ENCODE measurements at regions not wholly inside any gene's neighbourhood (a gene's known extent, or its start where the extent isn't known, plus 50 kb on each side); places are given as distances from the start of the nearest gene placed in this dataset.

DNA sequence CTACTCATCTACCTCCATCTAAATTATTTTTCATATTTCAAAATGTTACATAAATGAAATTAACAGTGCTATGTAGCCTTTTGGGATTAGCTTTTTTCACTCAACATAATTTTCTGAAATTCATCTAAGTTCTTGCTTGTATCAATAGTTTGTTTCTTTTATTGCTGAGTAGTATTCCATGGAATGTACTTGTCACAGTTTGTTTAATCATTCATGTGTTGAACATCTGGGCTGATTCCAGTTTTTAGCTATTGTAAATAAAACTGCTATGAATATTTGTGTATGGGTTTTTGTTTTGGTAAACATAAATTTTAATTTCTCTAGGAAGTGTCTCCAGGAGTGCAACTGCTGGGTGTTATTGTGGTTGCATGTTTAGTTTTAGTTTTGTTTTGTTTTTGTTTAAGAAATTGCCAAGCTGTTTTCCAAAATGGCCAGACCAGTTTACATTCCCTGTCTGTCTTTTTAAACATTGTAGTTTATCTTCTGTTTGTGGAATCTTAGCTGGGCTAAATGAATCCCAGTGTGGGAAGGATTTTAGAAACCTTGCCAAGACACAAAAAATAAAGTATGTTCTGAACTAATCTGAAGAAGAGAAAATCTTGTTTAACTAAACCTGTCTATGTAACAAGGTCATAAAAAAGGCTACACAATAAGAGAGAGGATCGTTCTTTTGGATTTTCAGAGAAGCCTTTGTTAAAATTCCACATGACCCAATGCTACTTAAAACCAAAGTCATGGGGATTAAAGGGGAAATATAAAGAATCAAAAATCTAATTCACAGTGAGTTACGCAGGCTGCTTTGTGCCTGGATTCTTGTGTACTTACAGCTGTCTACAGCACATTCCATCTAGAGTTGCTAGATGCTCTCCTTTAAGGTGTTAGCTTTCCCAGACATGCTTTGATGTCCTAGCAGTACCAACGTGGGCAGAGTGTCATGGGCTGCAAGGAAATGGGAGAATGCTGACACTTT is 129.2 kb upstream of the SUCLG2 start:
- H3K4me3 ChIP-seq (ENCODE audit: low read depth, low read length): no peak overlapping the region
- no peak for DNase-seq (ENCODE audit: low read depth)
- no peak for TF ChIP-seq MYC (IDR thresholded peaks at IDR 0.05; ENCODE audit: low read depth, low read length)

DNA sequence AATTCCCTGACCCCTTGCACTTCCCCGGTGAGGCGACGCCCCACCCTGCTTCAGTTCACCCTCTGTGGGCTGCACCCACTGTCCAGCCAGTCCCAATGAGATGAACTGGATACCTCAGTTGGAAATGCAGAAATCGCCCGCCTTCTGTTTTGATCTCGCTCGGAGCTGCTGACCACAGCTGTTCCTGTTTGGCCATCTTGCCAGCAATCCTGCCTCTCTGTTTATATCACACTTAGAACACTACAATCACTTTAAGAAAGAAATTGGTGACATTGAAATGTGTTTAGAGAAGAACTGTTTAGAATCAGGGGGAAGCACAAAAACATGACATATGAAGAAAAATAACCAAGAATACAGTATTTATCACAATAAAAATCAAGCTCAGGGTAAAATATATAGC is 127.5 kb upstream of the SUCLG2 start:
- TF ChIP-seq POLR2A (IDR thresholded peaks at IDR 0.05; ENCODE audit: extremely low read depth, insufficient read length) (no peak), MYC (IDR thresholded peaks at IDR 0.05; ENCODE audit: low read depth, low read length) (no peak)
- TF ChIP-seq, protein P1, sequence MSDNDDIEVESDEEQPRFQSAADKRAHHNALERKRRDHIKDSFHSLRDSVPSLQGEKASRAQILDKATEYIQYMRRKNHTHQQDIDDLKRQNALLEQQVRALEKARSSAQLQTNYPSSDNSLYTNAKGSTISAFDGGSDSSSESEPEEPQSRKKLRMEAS (IDR thresholded peaks at IDR 0.05; ENCODE audit: low read depth, low read length): no peak
- TF ChIP-seq, protein P2, sequence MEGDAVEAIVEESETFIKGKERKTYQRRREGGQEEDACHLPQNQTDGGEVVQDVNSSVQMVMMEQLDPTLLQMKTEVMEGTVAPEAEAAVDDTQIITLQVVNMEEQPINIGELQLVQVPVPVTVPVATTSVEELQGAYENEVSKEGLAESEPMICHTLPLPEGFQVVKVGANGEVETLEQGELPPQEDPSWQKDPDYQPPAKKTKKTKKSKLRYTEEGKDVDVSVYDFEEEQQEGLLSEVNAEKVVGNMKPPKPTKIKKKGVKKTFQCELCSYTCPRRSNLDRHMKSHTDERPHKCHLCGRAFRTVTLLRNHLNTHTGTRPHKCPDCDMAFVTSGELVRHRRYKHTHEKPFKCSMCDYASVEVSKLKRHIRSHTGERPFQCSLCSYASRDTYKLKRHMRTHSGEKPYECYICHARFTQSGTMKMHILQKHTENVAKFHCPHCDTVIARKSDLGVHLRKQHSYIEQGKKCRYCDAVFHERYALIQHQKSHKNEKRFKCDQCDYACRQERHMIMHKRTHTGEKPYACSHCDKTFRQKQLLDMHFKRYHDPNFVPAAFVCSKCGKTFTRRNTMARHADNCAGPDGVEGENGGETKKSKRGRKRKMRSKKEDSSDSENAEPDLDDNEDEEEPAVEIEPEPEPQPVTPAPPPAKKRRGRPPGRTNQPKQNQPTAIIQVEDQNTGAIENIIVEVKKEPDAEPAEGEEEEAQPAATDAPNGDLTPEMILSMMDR (IDR thresholded peaks at IDR 0.05; ENCODE audit: low read depth, low read length): no peak
- no peak overlapping the region for H3K4me3 ChIP-seq (ENCODE audit: low read depth, low read length)
- no peak for DNase-seq (ENCODE audit: low read depth)

DNA sequence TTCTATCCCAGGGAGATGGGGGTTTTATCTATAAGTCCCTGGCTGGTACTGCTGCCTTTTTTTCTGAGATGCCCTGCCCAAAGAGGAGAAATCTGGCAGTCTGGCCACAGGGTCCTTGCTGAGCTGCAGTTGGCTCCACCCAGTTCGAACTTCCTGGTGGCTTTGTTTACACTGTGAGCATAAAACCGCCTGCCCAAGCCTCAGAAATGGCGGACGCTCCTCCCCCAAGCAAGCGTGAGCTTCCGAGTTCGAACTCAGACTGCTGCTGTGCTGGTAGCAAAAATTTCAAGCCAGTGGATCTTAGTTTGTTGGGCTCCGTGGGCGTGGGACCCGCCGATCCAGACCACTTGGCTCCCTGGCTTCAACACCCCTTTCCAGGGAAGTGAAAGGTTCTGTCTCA is 126.8 kb upstream of the SUCLG2 start:
- no peak overlapping the region for H3K4me3 ChIP-seq (ENCODE audit: low read depth, low read length)
- no peak for DNase-seq (ENCODE audit: low read depth)
- TF ChIP-seq, protein P1 (IDR thresholded peaks at IDR 0.05; ENCODE audit: low read depth, low read length): no peak
- TF ChIP-seq POLR2A (IDR thresholded peaks at IDR 0.05; ENCODE audit: extremely low read depth, insufficient read length): no peak
- TF ChIP-seq, protein P2 (IDR thresholded peaks at IDR 0.05; ENCODE audit: low read depth, low read length): no peak
- TF ChIP-seq MYC (IDR thresholded peaks at IDR 0.05; ENCODE audit: low read depth, low read length): no peak

DNA sequence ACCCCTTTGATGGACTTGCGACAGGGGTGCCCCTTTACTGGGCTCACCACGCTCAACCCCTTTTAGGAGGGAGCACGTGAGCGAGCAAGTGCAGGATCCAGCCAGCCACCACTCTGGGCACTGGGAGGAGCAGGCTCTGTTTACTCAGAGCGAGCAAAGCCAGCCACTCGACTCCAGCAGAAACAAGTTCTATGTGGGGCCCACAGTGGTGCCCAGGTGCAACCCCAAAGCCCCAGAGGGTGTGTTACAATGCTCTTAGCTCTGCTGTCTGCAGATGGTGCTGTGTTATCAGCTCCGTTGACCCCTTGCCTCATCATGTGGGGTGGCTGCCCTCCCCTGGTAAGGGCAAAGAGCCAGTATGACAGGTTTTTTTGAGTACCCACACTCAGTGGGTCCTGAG is 120.3 kb upstream of the SUCLG2 start:
- no peak for DNase-seq (ENCODE audit: low read depth)
- H3K4me3 ChIP-seq (ENCODE audit: low read depth, low read length): no peak overlapping the region
- TF ChIP-seq, protein P1 (IDR thresholded peaks at IDR 0.05; ENCODE audit: low read depth, low read length): no peak
- TF ChIP-seq POLR2A (IDR thresholded peaks at IDR 0.05; ENCODE audit: extremely low read depth, insufficient read length): no peak
- no peak for TF ChIP-seq MYC (IDR thresholded peaks at IDR 0.05; ENCODE audit: low read depth, low read length)

DNA sequence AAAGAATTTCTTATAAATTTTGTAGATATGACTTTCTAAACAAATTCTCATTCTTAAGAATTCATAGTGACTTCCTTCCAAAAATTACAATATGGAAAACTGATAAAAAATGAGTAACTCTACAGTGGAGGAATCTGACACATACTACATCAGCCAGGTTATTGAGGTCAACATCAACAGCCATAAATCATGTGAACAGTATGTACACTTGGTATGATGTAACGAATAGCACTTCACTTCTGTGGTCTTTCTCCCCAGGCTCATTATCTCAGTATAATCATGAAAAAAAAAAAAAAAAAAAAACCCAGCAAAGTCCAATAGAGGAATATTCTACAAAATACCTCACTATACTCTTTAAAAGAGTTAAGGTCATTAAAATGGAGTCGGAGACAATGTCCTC is 111.2 kb upstream of the SUCLG2 start:
- DNase-seq (ENCODE audit: low read depth): no peak
- no peak overlapping the region for H3K4me3 ChIP-seq (ENCODE audit: low read depth, low read length)
- no peak for TF ChIP-seq MYC (IDR thresholded peaks at IDR 0.05; ENCODE audit: low read depth, low read length)
- TF ChIP-seq POLR2A (IDR thresholded peaks at IDR 0.05; ENCODE audit: extremely low read depth, insufficient read length): no peak
- TF ChIP-seq, protein P2 (IDR thresholded peaks at IDR 0.05; ENCODE audit: low read depth, low read length): no peak
- TF ChIP-seq, protein P1 (IDR thresholded peaks at IDR 0.05; ENCODE audit: low read depth, low read length): no peak

DNA sequence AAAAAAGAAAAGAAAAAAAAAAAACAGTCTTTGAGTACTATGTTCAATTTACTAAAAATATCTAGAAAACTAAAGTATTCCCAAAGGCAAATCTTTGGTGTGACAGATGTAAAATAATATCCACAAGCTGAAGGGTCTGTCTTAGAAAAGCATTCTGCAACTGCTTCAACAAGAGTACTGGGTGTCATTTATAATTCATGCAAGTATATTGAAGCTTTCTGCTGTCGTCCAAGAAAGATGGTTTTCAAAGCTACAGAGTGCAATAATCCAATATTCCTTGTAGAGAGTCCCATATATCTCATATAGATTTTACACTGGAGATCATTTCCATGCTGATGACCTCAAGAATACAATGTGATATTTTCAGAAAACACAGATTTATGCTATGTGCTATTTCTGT is 90.9 kb upstream of the SUCLG2 start:
- no peak for DNase-seq (ENCODE audit: low read depth)
- H3K4me3 ChIP-seq (ENCODE audit: low read depth, low read length): no peak overlapping the region
- TF ChIP-seq, protein P1 (IDR thresholded peaks at IDR 0.05; ENCODE audit: low read depth, low read length): no peak
- TF ChIP-seq MYC (IDR thresholded peaks at IDR 0.05; ENCODE audit: low read depth, low read length) (no peak), POLR2A (IDR thresholded peaks at IDR 0.05; ENCODE audit: extremely low read depth, insufficient read length) (no peak)
- TF ChIP-seq, protein P2 (IDR thresholded peaks at IDR 0.05; ENCODE audit: low read depth, low read length): no peak

Measured in NB4 (cell line).